CD4-positive, alpha-beta T cell (primary cell): ENCODE measurements at regions not wholly inside any gene's neighbourhood (a gene's known extent, or its start where the extent isn't known, plus 50 kb on each side); places are given as distances from the start of the nearest gene placed in this dataset.

Experiments used
- ATAC-seq: fragments of 200-7000 bp; cut with Tn5 transposase; one replicate; pipeline ENCODE4 v1.10.0; 2022; ENCODE audit warnings: mild to moderate bottlenecking; ENCODE audit not compliant: poor library complexity
- CTCF ChIA-PET: fragments of 350-600 bp; sonication (Branson Sonifier 250); formaldehyde crosslinking; loops from one replicate; lab custom pipeline; 2021; ENCODE audit warnings: antibody characterized with exemption, inconsistent platforms; lab: Charles Lee
- POLR2A ChIA-PET: fragments of 350-600 bp; sonication (Branson Sonifier 250); formaldehyde crosslinking; loops from one replicate; lab custom pipeline; 2021; ENCODE audit warnings: antibody characterized with exemption, inconsistent platforms; lab: Charles Lee
- DNase-seq, 14 experiments: peaks; one replicate each; pipeline ENCODE4 v3.0.0-alpha.2; 2013 to 2020; ENCODE audit warnings: mixed read lengths in 2 of 14
- H3K27ac ChIP-seq, 2 donors: one replicate each; pipeline versions ENCODE4 v1.5.1 to v1.7.0; 2013; ENCODE audit warnings: low read length in 2 of 2, low read depth in 1 of 2, mild to moderate bottlenecking in 1 of 2
- H3K27me3 ChIP-seq, 2 experiments: 1 replicate in 1 of 2; 2 replicates in 1 of 2; pipeline versions ENCODE4 v1.6.1 to v1.7.0; 2013; ENCODE audit warnings: low read length in 2 of 2, control low read depth in 1 of 2, mild to moderate bottlenecking in 1 of 2, moderate library complexity in 1 of 2; ENCODE audit not compliant: insufficient read depth in 2 of 2, control insufficient read depth in 1 of 2
- H3K36me3 ChIP-seq: one replicate; pipeline ENCODE4 v1.6.1; 2013; ENCODE audit warnings: low read length, control low read depth; ENCODE audit not compliant: insufficient read depth
- H3K4me1 ChIP-seq: one replicate; pipeline ENCODE4 v1.6.1; 2013; ENCODE audit warnings: low read length, control low read depth; ENCODE audit not compliant: insufficient read depth
- H3K4me3 ChIP-seq: one replicate; pipeline ENCODE4 v1.5.1; 2013; ENCODE audit warnings: mild to moderate bottlenecking, low read length, moderate library complexity
- H3K9me3 ChIP-seq, 2 experiments: 1 replicate in 1 of 2; 2 replicates in 1 of 2; pipeline versions ENCODE4 v1.6.1 to v1.7.0; 2013; ENCODE audit warnings: low read length in 2 of 2, mild to moderate bottlenecking in 2 of 2, control low read depth in 1 of 2, moderate library complexity in 1 of 2; ENCODE audit not compliant: control insufficient read depth in 1 of 2, insufficient read depth in 1 of 2
- H3K27ac Mint-ChIP-seq: one replicate; pipeline ENCODE4 v1.8.0; 2020; ENCODE audit warnings: mixed read lengths
- H3K27me3 Mint-ChIP-seq: one replicate; pipeline ENCODE4 v1.8.0; 2021; ENCODE audit warnings: mixed read lengths
- H3K36me3 Mint-ChIP-seq: one replicate; pipeline ENCODE4 v1.8.0; 2021; ENCODE audit warnings: low read depth, mixed read lengths
- H3K4me1 Mint-ChIP-seq: one replicate; pipeline ENCODE4 v1.8.0; 2021; ENCODE audit warnings: low read depth, mixed read lengths
- H3K4me3 Mint-ChIP-seq: one replicate; pipeline ENCODE4 v1.8.0; 2020; ENCODE audit warnings: mild to moderate bottlenecking, mixed read lengths
- H3K9me3 Mint-ChIP-seq: one replicate; pipeline ENCODE4 v1.8.0; 2020; ENCODE audit warnings: mixed read lengths
- intact Hi-C, 2 experiments: fragments of 100-400 bp; cut with DNase I in 1 of 2; cut with micrococcal nuclease in 1 of 2; formaldehyde crosslinking; loops; one replicate each; pipeline versions ENCODE4 v1.15.1 to v1.9.0; 2023 to 2025; cut with DNase I, micrococcal nuclease
- TF ChIP-seq, protein P1 (sequence below): fragments of 200-600 bp; IDR thresholded peaks from one replicate; pipeline ENCODE4 v1.8.0; 2022; ENCODE audit warnings: antibody characterized with exemption, mild to moderate bottlenecking

DNA sequence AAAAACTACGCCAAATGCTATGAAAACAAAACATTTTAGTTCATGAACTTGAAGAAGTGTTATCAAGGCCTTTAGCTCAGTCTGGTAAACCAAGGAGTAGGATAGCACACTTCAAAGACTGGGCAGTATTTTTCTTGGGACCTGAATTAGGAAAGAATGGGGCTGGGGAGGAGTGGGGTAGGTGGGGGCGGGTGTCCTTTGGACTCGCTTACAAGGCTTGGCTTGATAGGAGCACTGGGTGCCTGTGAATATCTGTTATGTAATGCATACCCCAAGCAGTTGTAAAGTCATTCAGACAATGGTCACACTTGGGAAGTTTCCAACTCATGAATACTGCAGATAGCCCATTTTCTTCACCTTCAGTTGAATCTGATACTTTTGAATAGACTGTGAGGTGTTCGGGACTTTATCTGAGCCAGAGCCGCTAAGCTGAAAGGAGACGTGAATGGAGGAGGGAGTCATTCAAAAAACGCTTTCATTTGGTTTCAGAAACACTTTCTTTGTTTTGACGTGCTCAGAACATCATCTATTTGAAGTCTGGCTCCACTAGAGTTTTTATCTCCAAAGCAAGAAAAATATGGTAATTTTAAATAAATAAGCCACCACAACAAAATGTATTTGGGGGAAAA is 70.1 kb upstream of the FAM204A start:
- H3K9me3 Mint-ChIP-seq, result no peaks in the 10 kb centered on the region
- DNase-seq (no peak), ATAC-seq (no peak)
- Histone ChIP-seq H3K27me3 (peaks cover 4 to 6% of the 10 kb centered on the region in 2 experiments), H3K27ac (no peak overlapping the region), H3K4me1 (no peaks in the 10 kb centered on the region), H3K4me3 (no peak overlapping the region), H3K9me3 (no peaks in the 10 kb centered on the region), H3K36me3 (no peaks in the 10 kb centered on the region)
- H3K4me1 Mint-ChIP-seq, result no peaks in the 10 kb centered on the region
- POLR2A ChIA-PET, result interaction anchor here (0.6 kb wide), 1 partner anchor 1016 kb away, joined by 3 read pairs; no protein-coding TSS in a partner anchor
- peaks cover 55% of the 10 kb centered on the region for H3K27me3 Mint-ChIP-seq
- CTCF ChIA-PET, result interaction anchor here (0.6 kb wide), 1 partner anchor 364 kb away, joined by 3 read pairs; no protein-coding TSS in a partner anchor
- intact Hi-C loops, result no loop called here
- TF ChIP-seq, protein P1, sequence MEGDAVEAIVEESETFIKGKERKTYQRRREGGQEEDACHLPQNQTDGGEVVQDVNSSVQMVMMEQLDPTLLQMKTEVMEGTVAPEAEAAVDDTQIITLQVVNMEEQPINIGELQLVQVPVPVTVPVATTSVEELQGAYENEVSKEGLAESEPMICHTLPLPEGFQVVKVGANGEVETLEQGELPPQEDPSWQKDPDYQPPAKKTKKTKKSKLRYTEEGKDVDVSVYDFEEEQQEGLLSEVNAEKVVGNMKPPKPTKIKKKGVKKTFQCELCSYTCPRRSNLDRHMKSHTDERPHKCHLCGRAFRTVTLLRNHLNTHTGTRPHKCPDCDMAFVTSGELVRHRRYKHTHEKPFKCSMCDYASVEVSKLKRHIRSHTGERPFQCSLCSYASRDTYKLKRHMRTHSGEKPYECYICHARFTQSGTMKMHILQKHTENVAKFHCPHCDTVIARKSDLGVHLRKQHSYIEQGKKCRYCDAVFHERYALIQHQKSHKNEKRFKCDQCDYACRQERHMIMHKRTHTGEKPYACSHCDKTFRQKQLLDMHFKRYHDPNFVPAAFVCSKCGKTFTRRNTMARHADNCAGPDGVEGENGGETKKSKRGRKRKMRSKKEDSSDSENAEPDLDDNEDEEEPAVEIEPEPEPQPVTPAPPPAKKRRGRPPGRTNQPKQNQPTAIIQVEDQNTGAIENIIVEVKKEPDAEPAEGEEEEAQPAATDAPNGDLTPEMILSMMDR, result no peak
- H3K36me3 Mint-ChIP-seq, result no peaks in the 10 kb centered on the region
- H3K4me3 Mint-ChIP-seq, result no peak overlapping the region
- no peak overlapping the region for H3K27ac Mint-ChIP-seq

GRCh38 chr10:118409295-118409694 is 67.2 kb upstream of the FAM204A start:
- Mint-ChIP-seq H3K4me3 (no peak overlapping the region), H3K27me3 (peaks cover 59% of the 10 kb centered on the region), H3K9me3 (no peaks in the 10 kb centered on the region), H3K36me3 (no peaks in the 10 kb centered on the region), H3K4me1 (no peaks in the 10 kb centered on the region), H3K27ac (no peak overlapping the region)
- peaks cover 3 to 17% of the 10 kb centered on the region in 2 experiments for H3K27me3 ChIP-seq
- CTCF ChIA-PET, result no interaction called here
- no peaks in the 10 kb centered on the region for H3K36me3 ChIP-seq
- ATAC-seq (no peak), DNase-seq (no peak)
- POLR2A ChIA-PET, result no interaction called here
- intact Hi-C loops, result no loop called here
- no peaks in the 10 kb centered on the region for H3K4me1 ChIP-seq
- H3K4me3 ChIP-seq, result no peak overlapping the region
- H3K9me3 ChIP-seq, result no peaks in the 10 kb centered on the region
- TF ChIP-seq, protein P1, result no peak
- no peak overlapping the region for H3K27ac ChIP-seq

DNA sequence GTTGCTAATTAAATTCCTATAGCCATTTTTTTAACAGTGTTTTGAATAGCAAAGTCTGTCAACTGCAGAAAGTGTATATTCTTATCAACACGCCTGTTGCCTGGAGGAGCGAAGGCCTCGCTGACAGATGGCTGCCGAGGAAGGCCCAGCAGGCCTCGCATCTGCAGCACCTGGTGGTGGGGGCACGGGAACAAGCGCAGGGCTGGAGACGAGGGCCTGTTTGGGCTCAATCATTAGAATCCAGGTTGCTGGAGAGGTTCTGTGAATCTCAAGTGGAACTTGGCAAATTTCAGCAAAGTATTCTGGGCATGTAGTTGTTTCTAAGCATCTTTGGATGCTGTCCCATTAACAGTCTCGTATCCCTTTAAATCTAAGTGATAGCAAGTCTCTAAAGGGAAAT is 66.1 kb upstream of the FAM204A start:
- ATAC-seq, result no peak
- no peaks in the 10 kb centered on the region for H3K9me3 Mint-ChIP-seq
- H3K4me3 Mint-ChIP-seq, result no peak overlapping the region
- no peak overlapping the region for H3K27ac ChIP-seq
- peaks cover 57% of the 10 kb centered on the region for H3K27me3 Mint-ChIP-seq
- H3K4me1 Mint-ChIP-seq, result no peaks in the 10 kb centered on the region
- ChIA-PET CTCF (no interaction called here), POLR2A (no interaction called here)
- DNase-seq, result no peak
- intact Hi-C loops, result no loop called here
- no peaks in the 10 kb centered on the region for H3K36me3 Mint-ChIP-seq
- H3K4me3 ChIP-seq, result no peak overlapping the region
- no peaks in the 10 kb centered on the region for H3K9me3 ChIP-seq
- no peaks in the 10 kb centered on the region for H3K4me1 ChIP-seq
- H3K36me3 ChIP-seq, result no peaks in the 10 kb centered on the region
- TF ChIP-seq, protein P1, result no peak
- H3K27me3 ChIP-seq, result peaks cover 3 to 17% of the 10 kb centered on the region in 2 experiments
- H3K27ac Mint-ChIP-seq, result no peak overlapping the region
